Loucy (cell line): ENCODE measurements at regions not wholly inside any gene's neighbourhood (a gene's known extent, or its start where the extent isn't known, plus 50 kb on each side); places are given as distances from the start of the nearest gene placed in this dataset.

Experiments
- H2AFZ ChIP-seq: fragments of 200-600 bp; sonication (generic); 2 replicates; pipeline ENCODE4 v1.6.0; 2016; ENCODE audit warnings: antibody characterized with exemption, mild to moderate bottlenecking, low read length, moderate library complexity
- H3F3A ChIP-seq: fragments of 200-600 bp; 2 replicates; pipeline ENCODE4 v1.6.0; 2016; ENCODE audit warnings: antibody characterized with exemption, low read depth, mild to moderate bottlenecking
- H3K27me3 ChIP-seq: fragments of 200-600 bp; sonication (generic); 2 replicates; pipeline ENCODE4 v1.6.1; 2014; ENCODE audit warnings: low read length, mild to moderate bottlenecking; ENCODE audit not compliant: insufficient read depth, poor library complexity, severe bottlenecking
- H3K36me3 ChIP-seq: fragments of 200-600 bp; sonication (generic); 2 replicates; pipeline ENCODE4 v1.6.1; 2016; ENCODE audit warnings: low read length; ENCODE audit not compliant: insufficient read depth
- H3K4me1 ChIP-seq: fragments of 200-600 bp; sonication (generic); 2 replicates; pipeline ENCODE4 v1.5.1; 2014; ENCODE audit warnings: low read length, mild to moderate bottlenecking; ENCODE audit not compliant: insufficient read depth, poor library complexity, severe bottlenecking
- H3K4me2 ChIP-seq: fragments of 200-600 bp; sonication (generic); 2 replicates; pipeline ENCODE4 v1.6.0; 2014; ENCODE audit warnings: antibody characterized with exemption, low read length, low read depth, mild to moderate bottlenecking; ENCODE audit not compliant: poor library complexity, severe bottlenecking
- H3K4me3 ChIP-seq: fragments of 200-600 bp; sonication (generic); 2 replicates; pipeline ENCODE4 v1.5.1; 2014; ENCODE audit warnings: low read length, mild to moderate bottlenecking, mixed read lengths; ENCODE audit not compliant: poor library complexity, severe bottlenecking
- H3K79me2 ChIP-seq: fragments of 200-600 bp; sonication (generic); 2 replicates; pipeline ENCODE4 v1.6.1; 2014; ENCODE audit warnings: low read length; ENCODE audit not compliant: insufficient read depth
- H3K9ac ChIP-seq: fragments of 200-600 bp; sonication (generic); 2 replicates; pipeline ENCODE4 v1.6.0; 2014; ENCODE audit warnings: mild to moderate bottlenecking, low read depth, low read length, moderate library complexity; ENCODE audit not compliant: poor library complexity, severe bottlenecking
- H3K9me2 ChIP-seq: fragments of 200-600 bp; sonication (generic); replicated peaks from 2 replicates; pipeline ENCODE4 v1.6.1; 2016; ENCODE audit warnings: low read depth, low read length, mixed read lengths
- H3K9me3 ChIP-seq: fragments of 200-600 bp; sonication (generic); 2 replicates; pipeline ENCODE4 v1.6.1; 2014; ENCODE audit warnings: mild to moderate bottlenecking, antibody characterized with exemption, low read length, low read depth; ENCODE audit not compliant: insufficient read depth
- H4K20me1 ChIP-seq: fragments of 200-600 bp; sonication (generic); 2 replicates; pipeline ENCODE4 v1.6.0; 2014; ENCODE audit warnings: antibody characterized with exemption, low read length, mild to moderate bottlenecking; ENCODE audit not compliant: insufficient read depth, poor library complexity, severe bottlenecking
- EZH2phosphoT487 ChIP-seq: fragments of 200-600 bp; IDR thresholded peaks from 2 replicates; pipeline ENCODE4 v1.6.1; 2018; ENCODE audit warnings: antibody characterized with exemption, mild to moderate bottlenecking, moderate library complexity, borderline replicate concordance
- TF ChIP-seq, protein P1 (sequence below): fragments of 200-600 bp; sonication (generic); conservative IDR thresholded peaks from 2 replicates; pipeline ENCODE4 v1.5.1; 2014; ENCODE audit warnings: mild to moderate bottlenecking, antibody characterized with exemption, low read length

DNA sequence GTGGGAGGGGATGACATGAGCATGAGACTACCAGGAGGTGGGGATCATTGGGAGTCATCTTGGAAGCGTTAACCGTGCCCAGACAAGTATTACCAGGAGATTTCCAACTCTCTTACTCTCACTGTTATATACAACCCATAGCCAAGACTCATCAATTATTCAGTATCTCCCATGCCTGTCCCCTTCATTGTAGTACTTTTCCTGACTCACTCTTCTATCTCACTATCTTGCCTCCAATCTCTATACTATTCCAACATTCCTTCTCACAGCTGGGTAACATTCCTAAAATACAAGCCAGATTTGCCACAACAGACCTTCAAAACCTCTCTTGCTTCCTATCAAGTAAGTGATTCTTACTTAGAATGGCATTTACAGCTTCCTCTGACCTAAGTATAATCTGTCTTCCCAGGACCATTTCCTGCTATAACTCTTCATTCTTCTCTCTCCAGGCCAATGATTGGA, 226.3 kb upstream of the SMLR1 start:
- peaks cover 67% of the 10 kb centered on the region for H3K27me3 ChIP-seq
- H4K20me1 ChIP-seq, result no peaks in the 10 kb centered on the region
- H3F3A ChIP-seq, result no peaks in the 10 kb centered on the region
- no peaks in the 10 kb centered on the region for H3K9me3 ChIP-seq
- peaks cover 23% of the 10 kb centered on the region for H3K4me1 ChIP-seq
- H3K9me2 ChIP-seq, result no peaks in the 10 kb centered on the region
- no peaks in the 10 kb centered on the region for H3K36me3 ChIP-seq
- no peak overlapping the region for H3K4me3 ChIP-seq
- no peak overlapping the region for H2AFZ ChIP-seq
- H3K4me2 ChIP-seq, result no peak overlapping the region
- TF ChIP-seq EZH2phosphoT487, result no peak
- TF ChIP-seq, protein P1, sequence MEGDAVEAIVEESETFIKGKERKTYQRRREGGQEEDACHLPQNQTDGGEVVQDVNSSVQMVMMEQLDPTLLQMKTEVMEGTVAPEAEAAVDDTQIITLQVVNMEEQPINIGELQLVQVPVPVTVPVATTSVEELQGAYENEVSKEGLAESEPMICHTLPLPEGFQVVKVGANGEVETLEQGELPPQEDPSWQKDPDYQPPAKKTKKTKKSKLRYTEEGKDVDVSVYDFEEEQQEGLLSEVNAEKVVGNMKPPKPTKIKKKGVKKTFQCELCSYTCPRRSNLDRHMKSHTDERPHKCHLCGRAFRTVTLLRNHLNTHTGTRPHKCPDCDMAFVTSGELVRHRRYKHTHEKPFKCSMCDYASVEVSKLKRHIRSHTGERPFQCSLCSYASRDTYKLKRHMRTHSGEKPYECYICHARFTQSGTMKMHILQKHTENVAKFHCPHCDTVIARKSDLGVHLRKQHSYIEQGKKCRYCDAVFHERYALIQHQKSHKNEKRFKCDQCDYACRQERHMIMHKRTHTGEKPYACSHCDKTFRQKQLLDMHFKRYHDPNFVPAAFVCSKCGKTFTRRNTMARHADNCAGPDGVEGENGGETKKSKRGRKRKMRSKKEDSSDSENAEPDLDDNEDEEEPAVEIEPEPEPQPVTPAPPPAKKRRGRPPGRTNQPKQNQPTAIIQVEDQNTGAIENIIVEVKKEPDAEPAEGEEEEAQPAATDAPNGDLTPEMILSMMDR, result no peak
- no peaks in the 10 kb centered on the region for H3K79me2 ChIP-seq
- H3K9ac ChIP-seq, result no peak overlapping the region

DNA sequence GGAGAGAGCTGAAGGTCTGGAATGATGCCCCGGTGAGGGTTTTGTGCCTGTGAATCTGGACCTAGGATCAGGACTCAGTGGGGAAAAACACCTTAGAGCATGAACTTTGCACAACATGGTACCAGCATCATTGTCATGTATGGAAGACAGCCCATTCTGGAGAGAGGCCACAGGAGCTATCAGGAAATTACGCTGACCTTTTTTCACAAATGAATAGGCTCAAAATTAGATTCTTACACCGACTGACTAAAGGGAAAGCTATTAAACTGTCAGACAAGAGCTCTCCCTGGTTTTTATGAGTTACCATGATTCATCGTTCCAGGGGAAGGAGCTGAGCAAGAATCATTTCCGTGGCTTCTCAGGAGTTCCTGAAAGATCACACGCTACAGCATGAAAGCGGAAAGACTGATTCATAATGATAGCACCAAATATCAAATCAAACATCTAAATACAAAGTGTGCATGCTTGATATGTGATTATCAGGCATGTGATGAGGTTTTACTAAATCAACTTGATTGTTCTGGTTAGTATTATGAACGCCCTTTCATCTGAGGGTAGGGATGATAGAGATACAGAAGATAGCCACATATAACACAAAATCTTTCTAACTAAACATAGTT, 224.9 kb upstream of the SMLR1 start:
- Histone ChIP-seq H3K4me2 (peak overlapping the region; percentile 38), H4K20me1 (no peaks in the 10 kb centered on the region), H3K9me3 (no peaks in the 10 kb centered on the region), H3K79me2 (no peaks in the 10 kb centered on the region), H3K4me1 (peaks cover 23% of the 10 kb centered on the region), H3K36me3 (no peaks in the 10 kb centered on the region), H3K27me3 (peaks cover 64% of the 10 kb centered on the region), H2AFZ (no peak overlapping the region), H3K4me3 (no peak overlapping the region), H3K9me2 (no peaks in the 10 kb centered on the region), H3F3A (no peaks in the 10 kb centered on the region), H3K9ac (no peak overlapping the region)
- TF ChIP-seq EZH2phosphoT487, result peak; percentile 97
- TF ChIP-seq, protein P1, result no peak

DNA sequence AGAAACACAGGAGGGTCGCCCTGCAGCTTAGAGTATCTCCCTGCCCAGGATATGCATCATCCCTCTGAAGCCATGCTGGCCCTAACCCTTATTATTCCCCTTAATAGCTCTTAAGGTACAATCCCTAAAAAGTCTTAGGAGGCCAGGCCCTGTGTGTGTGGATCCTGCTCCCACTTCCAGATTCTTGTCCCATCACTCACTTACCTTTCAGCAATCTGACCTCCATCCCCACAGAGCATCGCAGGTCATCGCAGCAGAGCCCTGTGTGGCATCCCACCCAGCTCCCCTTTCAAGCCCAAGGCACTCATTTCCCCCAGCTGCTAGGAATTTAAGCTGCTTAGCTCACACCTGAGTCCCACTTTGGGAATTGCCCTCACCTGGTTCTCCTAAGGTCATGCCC, 223.8 kb upstream of the SMLR1 start:
- Histone ChIP-seq H3K36me3 (no peaks in the 10 kb centered on the region), H3K9ac (no peak overlapping the region), H3K79me2 (no peaks in the 10 kb centered on the region), H3K4me1 (peaks cover 23% of the 10 kb centered on the region), H3K27me3 (peaks cover 54% of the 10 kb centered on the region), H3K4me3 (no peak overlapping the region), H2AFZ (no peak overlapping the region), H3K4me2 (no peak overlapping the region), H3K9me3 (no peaks in the 10 kb centered on the region), H3K9me2 (no peaks in the 10 kb centered on the region), H4K20me1 (no peaks in the 10 kb centered on the region), H3F3A (no peaks in the 10 kb centered on the region)
- TF ChIP-seq, protein P1, result no peak
- no peak for TF ChIP-seq EZH2phosphoT487
